ENCODE measurements at regions not wholly inside any gene's neighbourhood (a gene's known extent, or its start where the extent isn't known, plus 50 kb on each side); places are given as distances from the start of the nearest gene placed in this dataset.

- no peak for TF ChIP-seq ZNF274 (IDR thresholded peaks at IDR 0.05; ENCODE audit: low read depth, low read length)
- TF ChIP-seq SUZ12 (IDR thresholded peaks at IDR 0.05; ENCODE audit: extremely low read depth, insufficient read depth, insufficient read length) = no peak
- TF ChIP-seq YY1 (IDR thresholded peaks at IDR 0.05; ENCODE audit: insufficient read depth, insufficient read length) = no peak
These were observed 791.3 kb downstream of the PLCL1 start for GRCh38 chr2:198595721-198596120.
